ENCODE measurements at regions not wholly inside any gene's neighbourhood (a gene's known extent, or its start where the extent isn't known, plus 50 kb on each side); places are given as distances from the start of the nearest gene placed in this dataset.

- Histone ChIP-seq H3K36me3 (ENCODE audit: control insufficient read depth, insufficient read depth, low read length) (no peaks in the 10 kb centered on the region), H3K27me3 (ENCODE audit: control insufficient read depth, insufficient read depth, low read length) (peaks cover 22% of the 10 kb centered on the region), H3K4me3 (ENCODE audit: low read depth in 2 of 2, low read length in 2 of 2) (no peak overlapping the region), H3K27ac (ENCODE audit: low read length) (no peak overlapping the region), H3K9me3 (ENCODE audit: control insufficient read depth, insufficient read depth, low read depth, low read length) (no peaks in the 10 kb centered on the region), H3K4me1 (ENCODE audit: control insufficient read depth, insufficient read depth, low read length) (no peaks in the 10 kb centered on the region)
- POLR2A ChIA-PET, result interaction anchor here (0.6 kb wide), 1 partner anchor 61 kb away, joined by 3 read pairs; no protein-coding TSS in a partner anchor
- in situ Hi-C loops (cut with HindIII; ENCODE audit: low pct_unique_long_range_greater_than_20kb, low sequenced_read_pairs), result no loop called here
- DNase-seq (ENCODE audit: low read depth, low spot score) (no peak), ATAC-seq (no peak)
- CTCF ChIA-PET, result no interaction called here
- TF ChIP-seq CTCF (IDR thresholded peaks at IDR 0.05) (no peak), SIN3A (IDR thresholded peaks at IDR 0.05; ENCODE audit: borderline replicate concordance, insufficient read depth, low read depth, low read length) (no peak), POLR2AphosphoS5 (IDR thresholded peaks at IDR 0.05; ENCODE audit: low read depth, low read length) (no peak), TCF7L2 (IDR thresholded peaks at IDR 0.05; ENCODE audit: low read depth, low read length) (no peak), REST (IDR thresholded peaks at IDR 0.05; ENCODE audit: insufficient read depth in 1 of 2, low read depth in 2 of 2, low read length in 1 of 2) (no peak)
- intact Hi-C loops (cut with micrococcal nuclease; ENCODE audit: unreplicated experiment), result no loop called here
- no TSS peak for BruUV-seq (replicated peaks)
Measured at GRCh38 chr5:74966141-74967026, 86.0 kb downstream of the GCNT4 start.

GRCh38 chr5:74963407-74963806 lies 89.0 kb downstream of the GCNT4 start:
- POLR2A ChIA-PET, result no interaction called here
- H3K36me3 ChIP-seq (ENCODE audit: control insufficient read depth, insufficient read depth, low read length), result no peaks in the 10 kb centered on the region
- H3K4me1 ChIP-seq (ENCODE audit: control insufficient read depth, insufficient read depth, low read length), result no peaks in the 10 kb centered on the region
- in situ Hi-C loops (cut with HindIII; ENCODE audit: low pct_unique_long_range_greater_than_20kb, low sequenced_read_pairs) (no loop called here), intact Hi-C loops (cut with micrococcal nuclease; ENCODE audit: unreplicated experiment) (no loop called here)
- no peak overlapping the region for H3K27ac ChIP-seq (ENCODE audit: low read length)
- CTCF ChIA-PET, result no interaction called here
- H3K4me3 ChIP-seq (ENCODE audit: low read depth in 2 of 2, low read length in 2 of 2), result no peak overlapping the region
- DNase-seq (ENCODE audit: low read depth, low spot score) (no peak), ATAC-seq (no peak)
- TF ChIP-seq REST (IDR thresholded peaks at IDR 0.05; ENCODE audit: insufficient read depth in 1 of 2, low read depth in 2 of 2, low read length in 1 of 2), result no peak
- TF ChIP-seq CTCF (IDR thresholded peaks at IDR 0.05), result no peak
- no peak for TF ChIP-seq POLR2AphosphoS5 (IDR thresholded peaks at IDR 0.05; ENCODE audit: low read depth, low read length)
- no peak for TF ChIP-seq TCF7L2 (IDR thresholded peaks at IDR 0.05; ENCODE audit: low read depth, low read length)
- TF ChIP-seq SIN3A (IDR thresholded peaks at IDR 0.05; ENCODE audit: borderline replicate concordance, insufficient read depth, low read depth, low read length), result no peak
- H3K27me3 ChIP-seq (ENCODE audit: control insufficient read depth, insufficient read depth, low read length), result peaks cover 20% of the 10 kb centered on the region
- H3K9me3 ChIP-seq (ENCODE audit: control insufficient read depth, insufficient read depth, low read depth, low read length), result no peaks in the 10 kb centered on the region
- BruUV-seq (replicated peaks), result no TSS peak
